Cerebellar nuclear complex (tissue), 1 donor: ENCODE measurements at regions not wholly inside any gene's neighbourhood (a gene's known extent, or its start where the extent isn't known, plus 50 kb on each side); places are given as distances from the start of the nearest gene placed in this dataset.

Source experiments
- DNase-seq, 2 experiments: peaks; one replicate each; lab custom pipeline; 2025; lab: John Stamatoyannopoulos, UW

DNA sequence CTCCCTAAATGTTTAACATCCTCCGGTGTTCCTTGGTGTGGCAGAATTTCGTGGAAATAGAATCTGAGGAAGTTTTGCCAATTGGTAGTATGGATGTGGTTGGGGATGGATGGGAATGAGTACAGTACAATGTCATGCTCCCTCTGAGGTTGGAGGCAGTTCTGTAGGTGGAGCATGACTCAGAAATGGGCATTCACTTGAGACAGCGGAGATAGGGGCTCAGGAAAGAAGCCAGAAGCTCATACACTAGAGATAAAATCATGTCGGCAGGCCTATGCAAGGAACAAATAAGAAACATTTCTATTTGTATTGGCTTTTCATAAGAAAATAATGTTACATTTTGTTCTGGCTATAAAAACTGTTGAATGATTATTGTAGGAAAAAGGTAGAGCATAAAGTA is 196.0 kb downstream of the URB2 start:
- no peak for DNase-seq

DNA sequence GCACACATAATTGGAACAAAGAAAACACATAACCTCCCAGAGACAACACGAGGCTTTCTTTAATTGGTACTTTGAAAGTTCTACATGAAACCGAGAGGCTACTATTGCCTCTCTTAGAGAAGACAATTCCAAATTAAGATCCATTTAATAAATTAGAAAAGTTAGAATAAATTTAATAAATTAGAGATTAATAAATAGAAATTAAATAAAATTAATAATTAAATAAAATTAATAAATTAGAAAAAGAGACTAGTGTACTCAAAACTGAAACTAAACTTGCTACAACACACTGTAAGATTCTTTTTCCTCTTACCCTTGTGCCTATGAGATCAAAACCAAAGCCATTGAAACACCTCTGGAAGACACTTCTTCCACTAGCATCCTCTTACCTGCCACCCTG is 199.0 kb downstream of the URB2 start:
- no peak for DNase-seq

DNA sequence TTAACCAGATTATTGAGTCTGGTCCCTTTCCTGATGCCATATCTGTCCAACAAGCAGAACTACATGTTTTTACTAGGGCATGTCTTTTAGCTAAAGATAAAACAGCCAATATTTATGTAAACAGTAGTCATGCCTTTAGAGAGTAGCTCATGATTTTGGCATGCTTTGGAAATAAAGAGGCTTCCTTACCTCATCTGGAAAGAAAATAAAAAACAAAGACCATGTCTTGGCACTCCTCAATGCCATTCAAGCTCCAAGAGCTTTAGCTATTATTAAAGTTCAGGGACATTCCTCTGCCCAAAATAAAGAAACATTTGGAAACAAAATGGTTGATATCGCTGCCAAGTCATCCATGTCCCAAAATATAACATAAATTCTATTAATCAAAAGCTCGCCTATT is 202.4 kb downstream of the URB2 start:
- DNase-seq, result no peak

DNA sequence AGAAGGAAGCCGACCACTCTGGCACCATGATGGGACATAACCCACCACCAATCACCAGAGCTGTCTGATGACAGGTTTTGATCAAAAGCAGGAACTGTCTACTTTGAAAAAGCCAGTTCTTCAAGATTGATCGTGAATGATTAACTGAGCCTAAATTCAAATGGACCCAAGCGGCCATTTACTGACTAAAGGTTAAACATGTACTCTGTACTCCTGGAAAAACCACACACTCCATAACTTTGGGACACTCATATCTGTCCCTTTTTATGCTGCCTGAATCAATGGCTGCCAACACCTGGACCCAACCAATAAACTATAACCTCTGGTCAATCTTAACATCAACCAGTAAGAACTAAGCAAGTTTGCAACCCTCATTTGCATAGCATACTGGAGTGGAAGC is 206.6 kb downstream of the URB2 start:
- no peak for DNase-seq

- no peak for DNase-seq
Measured at GRCh38 chr1:229834230-229834629, 208.2 kb downstream of the URB2 start.

DNA sequence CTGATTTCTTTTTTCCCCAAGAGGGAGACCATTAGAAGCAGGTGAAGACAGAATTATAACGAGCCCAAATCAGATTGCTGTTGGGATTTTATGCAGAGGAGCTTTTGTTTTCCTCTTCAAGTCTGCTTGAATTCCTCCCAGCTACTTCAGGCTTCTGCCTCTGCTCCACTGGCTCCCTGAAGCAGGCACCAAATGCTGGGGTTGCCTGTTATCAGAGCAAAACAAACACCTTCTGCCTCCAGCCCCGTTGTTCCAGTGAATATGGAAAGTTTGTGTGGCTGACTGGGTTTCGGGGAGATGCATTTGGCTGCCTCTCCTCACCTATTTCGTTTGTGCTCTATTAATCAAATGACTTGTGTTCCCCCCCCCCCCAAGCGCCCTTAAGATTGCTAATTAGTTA is 209.2 kb downstream of the URB2 start:
- no peak for DNase-seq

DNA sequence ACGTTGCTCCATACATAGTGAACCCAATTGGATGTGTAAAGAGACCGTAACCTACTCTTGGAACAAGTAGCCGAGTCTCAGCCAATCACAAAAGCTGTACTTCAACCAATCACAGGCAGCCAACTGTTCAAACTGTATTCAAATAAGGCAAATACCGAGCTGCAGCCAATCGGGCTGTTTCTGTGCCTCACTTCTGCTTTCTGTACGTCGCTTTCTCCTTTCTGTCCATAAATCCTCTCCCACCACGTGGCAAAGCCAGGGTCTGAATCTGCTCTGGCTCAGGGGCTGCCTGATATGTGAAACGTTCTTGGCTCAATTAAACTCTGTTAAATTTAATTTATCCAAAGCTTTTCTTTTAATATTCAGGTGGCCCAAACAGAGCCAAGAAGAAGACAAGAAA is 210.3 kb downstream of the URB2 start:
- DNase-seq, result no peak

GRCh38 chr1:229838204-229838603 is 212.2 kb downstream of the URB2 start:
- DNase-seq, result no peak

DNA sequence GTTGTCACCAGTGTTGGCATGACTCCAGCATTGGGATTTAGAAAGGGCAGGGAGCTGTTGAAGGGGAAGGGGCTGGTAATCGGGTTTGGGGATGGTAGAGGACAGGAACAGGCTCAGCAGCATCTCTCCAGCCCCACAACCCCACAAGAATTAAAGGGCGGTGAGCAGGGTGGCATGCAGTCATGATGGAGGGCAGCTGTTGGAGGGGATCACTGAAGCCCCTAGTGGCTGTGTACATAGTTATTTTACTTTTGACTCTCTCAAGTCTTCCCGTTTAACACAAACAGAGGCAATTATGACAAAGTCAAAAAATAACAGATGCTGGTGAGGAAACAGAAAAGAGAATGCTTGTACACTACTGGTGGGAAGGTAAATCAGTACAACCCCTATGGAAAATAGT is 213.8 kb downstream of the URB2 start:
- no peak for DNase-seq

GRCh38 chr1:229841230-229841629 is 215.2 kb downstream of the URB2 start:
- DNase-seq, result no peak

DNA sequence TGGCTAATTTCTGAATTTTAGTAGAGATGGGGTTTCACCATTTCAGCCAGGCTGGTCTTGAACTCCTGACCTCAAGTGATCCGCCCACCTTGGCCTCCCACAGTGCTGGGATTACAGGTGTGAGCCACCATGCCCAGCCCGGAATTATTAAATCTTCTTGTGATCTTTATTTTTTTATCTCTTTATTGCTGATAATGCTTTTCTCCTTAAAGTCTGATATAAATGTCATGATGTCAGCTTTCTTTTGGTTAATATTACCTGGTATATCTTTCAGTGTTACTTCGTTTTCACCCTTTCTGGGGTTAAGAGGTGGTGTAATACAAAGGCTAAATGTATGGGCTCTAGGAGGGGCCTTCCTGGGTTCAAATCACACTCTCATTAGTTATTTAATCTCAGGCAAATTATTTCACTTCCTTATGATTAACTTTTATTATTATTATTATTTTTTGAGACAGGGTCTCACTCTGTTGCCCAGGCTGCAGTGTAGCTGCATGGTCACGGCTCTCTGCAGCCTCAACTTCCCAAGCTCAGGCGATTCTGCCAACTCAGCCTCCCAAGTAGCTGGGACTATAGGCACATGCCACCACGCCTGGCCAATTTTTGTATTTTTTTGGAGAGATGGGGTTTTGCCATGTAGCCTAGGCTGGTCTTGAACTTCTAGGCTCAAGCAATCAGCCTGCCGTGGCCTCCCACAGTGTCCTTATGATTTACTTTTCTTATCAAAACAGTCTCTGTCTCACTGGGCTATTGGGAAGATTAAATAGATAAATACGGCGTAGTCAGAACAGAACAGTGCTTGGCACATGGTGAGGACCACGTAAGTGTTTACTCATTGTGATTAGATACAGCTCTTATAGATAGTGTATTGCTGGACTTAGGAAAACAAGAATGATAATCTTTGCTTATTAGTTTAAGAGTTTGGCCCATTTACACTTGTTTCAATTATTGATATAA is 216.5 kb downstream of the URB2 start:
- DNase-seq, result no peak

- DNase-seq, result no peak
Measured at GRCh38 chr1:229843627-229844238, 217.7 kb downstream of the URB2 start.

DNA sequence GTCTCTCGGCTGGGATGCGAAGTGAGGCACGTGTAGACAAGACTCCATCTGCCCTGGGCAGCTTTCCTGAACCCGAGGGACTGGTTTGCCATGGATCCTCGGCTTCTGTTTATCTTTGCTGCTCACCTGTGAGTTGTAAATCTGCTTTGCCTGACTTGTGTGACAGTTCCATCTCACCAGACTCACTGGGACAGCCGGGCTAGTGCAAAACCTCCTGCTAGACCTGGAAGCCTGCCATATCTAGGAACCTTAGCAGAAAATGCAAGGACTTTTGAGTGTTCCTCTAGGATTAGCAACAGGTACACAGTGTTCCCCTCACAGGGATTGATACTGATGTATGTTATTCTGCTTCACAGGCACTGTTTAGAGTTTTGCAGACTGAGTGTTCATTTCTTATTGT is 218.6 kb downstream of the URB2 start:
- DNase-seq, result no peak

DNA sequence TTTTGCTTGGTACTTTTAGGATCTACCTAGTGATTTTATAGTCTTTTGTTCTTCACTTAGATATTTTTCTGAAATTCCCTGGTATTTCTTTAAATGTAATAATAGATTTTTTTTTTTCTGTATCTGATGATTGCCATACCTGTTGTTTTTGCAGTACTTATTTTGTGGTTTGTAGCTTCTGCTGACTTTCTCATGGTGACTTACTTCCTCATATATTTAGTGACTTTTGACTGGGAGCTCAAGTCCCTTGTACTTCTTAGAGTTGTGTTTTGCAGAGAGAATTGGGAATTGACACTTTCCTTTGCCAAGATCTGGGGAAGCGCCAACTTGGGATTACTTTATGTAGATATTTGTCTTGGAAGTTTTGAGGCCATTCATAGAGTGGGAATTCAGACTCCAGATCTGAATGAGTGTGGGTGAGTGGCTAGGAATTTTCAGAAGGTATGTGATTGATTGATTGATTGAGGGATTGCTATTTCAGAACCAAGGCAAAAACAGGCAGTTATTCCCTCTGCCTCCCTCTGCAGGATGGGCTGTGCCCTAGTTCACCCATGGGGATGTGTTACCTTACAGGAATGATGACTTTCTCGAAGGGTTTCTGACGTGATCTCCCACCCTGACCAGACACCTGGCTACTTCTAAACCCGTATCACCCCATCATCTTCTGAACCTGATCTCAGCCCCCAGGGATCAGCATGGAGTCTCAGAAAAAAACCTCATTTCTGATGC is 219.5 kb downstream of the URB2 start:
- DNase-seq, result no peak

DNA sequence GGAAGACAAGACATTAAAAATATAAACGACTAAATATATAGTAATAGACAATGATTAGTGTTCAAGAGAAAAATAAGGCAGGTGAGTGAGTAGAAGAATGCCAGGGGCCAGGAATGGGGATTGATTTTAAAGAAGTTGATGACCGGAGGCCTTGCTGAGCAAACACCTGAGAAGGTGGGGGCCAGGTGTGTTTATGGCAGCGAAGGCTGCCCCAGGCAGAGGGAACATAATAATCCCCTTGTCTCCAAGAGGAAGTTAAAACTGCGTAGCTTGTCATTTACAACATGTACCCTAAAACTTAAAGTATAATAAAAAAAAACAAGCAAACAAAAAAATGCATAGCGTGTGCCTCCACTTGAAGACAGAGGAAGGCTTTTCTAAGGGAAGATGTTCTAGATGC is 220.3 kb downstream of the URB2 start:
- no peak for DNase-seq

- DNase-seq, result no peak
Measured at GRCh38 chr1:229848752-229849677, 218.0 kb upstream of the GALNT2 start.

GRCh38 chr1:229851511-229851910 is 215.5 kb upstream of the GALNT2 start:
- no peak for DNase-seq

GRCh38 chr1:229853751-229854150 is 213.3 kb upstream of the GALNT2 start:
- no peak for DNase-seq

DNA sequence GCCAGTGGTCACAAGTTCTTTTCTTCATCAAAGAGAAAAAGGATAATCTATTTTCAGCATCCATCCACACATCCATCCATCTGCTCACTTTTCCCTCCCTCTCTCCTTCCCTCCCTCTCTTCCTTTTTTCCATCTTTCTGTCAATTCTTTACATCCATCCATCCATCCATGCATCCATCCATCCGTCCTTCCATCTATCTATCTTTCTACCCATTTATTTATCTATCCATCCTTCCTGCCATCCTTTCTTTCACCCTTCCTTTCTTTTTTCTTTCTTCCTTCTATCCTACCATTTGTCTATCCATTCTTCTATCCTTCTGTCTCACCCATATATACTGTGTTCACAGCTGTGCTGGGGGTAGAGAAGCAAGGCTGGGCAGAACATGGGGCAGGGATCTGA is 212.4 kb upstream of the GALNT2 start:
- no peak for DNase-seq

- no peak for DNase-seq
Measured at GRCh38 chr1:229856009-229856650, 210.9 kb upstream of the GALNT2 start.

GRCh38 chr1:229857585-229857984 is 209.5 kb upstream of the GALNT2 start:
- DNase-seq, result no peak
